Transverse colon (tissue), 3 donors: ENCODE measurements at regions not wholly inside any gene's neighbourhood (a gene's known extent, or its start where the extent isn't known, plus 50 kb on each side); places are given as distances from the start of the nearest gene placed in this dataset.

Experiments used
- POLR2A ChIP-seq: fragments of 450-650 bp; IDR thresholded peaks from one replicate; pipeline ENCODE4 v1.6.1; 2016; ENCODE audit warnings: antibody characterized with exemption, mild to moderate bottlenecking, moderate library complexity
- TF ChIP-seq, protein P1 (sequence below), 5 experiments: fragments of 200-600 bp in 3 of 5; fragments of 450-650 bp in 2 of 5; sonication (generic) in 3 of 5; IDR thresholded peaks; 1 replicate in 2 of 5; 2 replicates in 3 of 5; pipeline ENCODE4 v1.5.1; 2016 to 2017; ENCODE audit warnings: antibody characterized with exemption in 5 of 5, inconsistent platforms in 3 of 5, mild to moderate bottlenecking in 2 of 5, moderate library complexity in 1 of 5

DNA sequence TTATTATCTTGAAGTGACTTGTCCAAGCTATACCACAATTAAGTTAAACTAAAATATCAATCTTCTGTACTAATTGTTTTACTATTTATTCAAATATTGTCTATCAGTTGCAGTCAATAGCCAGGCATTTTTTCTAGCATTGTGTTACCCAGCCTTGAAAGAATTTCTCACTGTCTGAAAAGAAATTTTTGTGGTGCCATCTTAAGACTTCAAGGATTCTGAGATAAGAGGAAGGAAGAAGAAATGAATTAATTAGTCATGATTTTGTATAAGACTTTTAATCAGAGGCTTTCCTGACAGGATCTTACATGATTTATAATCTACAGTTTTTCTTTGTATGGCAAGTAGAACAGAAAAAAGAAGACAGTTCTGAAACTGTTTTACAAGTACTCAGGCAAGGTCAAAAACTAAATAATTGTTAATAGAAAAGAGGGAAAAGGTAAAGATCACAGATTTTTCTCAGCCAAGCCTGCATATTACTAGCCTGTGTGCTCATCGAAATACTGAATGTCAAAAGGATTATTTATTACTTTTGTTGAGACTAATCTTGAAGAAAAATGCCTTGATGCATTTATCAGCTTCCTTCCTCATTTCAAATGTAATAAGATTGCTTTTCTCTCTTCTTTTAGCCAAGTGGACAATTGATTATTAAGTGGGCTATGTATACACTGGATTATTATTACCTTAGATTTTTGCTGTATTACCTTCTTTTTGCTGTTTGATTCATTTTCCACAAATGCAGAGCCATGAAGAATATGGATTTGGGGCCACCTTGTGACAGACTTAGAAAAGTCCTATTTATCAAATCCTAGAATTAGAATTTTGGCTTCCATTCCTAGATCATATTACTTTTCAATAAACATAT lies 53.8 kb downstream of the CXCL1 start:
- TF ChIP-seq POLR2A = no peak
- TF ChIP-seq, protein P1, sequence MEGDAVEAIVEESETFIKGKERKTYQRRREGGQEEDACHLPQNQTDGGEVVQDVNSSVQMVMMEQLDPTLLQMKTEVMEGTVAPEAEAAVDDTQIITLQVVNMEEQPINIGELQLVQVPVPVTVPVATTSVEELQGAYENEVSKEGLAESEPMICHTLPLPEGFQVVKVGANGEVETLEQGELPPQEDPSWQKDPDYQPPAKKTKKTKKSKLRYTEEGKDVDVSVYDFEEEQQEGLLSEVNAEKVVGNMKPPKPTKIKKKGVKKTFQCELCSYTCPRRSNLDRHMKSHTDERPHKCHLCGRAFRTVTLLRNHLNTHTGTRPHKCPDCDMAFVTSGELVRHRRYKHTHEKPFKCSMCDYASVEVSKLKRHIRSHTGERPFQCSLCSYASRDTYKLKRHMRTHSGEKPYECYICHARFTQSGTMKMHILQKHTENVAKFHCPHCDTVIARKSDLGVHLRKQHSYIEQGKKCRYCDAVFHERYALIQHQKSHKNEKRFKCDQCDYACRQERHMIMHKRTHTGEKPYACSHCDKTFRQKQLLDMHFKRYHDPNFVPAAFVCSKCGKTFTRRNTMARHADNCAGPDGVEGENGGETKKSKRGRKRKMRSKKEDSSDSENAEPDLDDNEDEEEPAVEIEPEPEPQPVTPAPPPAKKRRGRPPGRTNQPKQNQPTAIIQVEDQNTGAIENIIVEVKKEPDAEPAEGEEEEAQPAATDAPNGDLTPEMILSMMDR (IDR thresholded peaks at IDR 0.05) = peak; percentile 23 to 44 (median 25)
